HEK293T (cell line): ENCODE measurements at regions not wholly inside any gene's neighbourhood (a gene's known extent, or its start where the extent isn't known, plus 50 kb on each side); places are given as distances from the start of the nearest gene placed in this dataset.

ENCODE experiments used
- ARNT ChIP-seq: fragments of 450-650 bp; IDR thresholded peaks from 2 replicates; pipeline ENCODE4 v1.6.1; 2017; ENCODE audit warnings: mild to moderate bottlenecking
- BHLHE40 ChIP-seq: fragments of 450-650 bp; IDR thresholded peaks from 2 replicates; pipeline ENCODE4 v1.6.1; 2016; ENCODE audit warnings: mild to moderate bottlenecking, moderate library complexity, borderline replicate concordance
- ELF4 ChIP-seq: fragments of 450-650 bp; IDR thresholded peaks from 2 replicates; pipeline ENCODE4 v1.6.1; 2017; ENCODE audit warnings: antibody characterized with exemption
- FOXK2 ChIP-seq: fragments of 450-650 bp; IDR thresholded peaks from 2 replicates; pipeline ENCODE4 v1.6.1; 2016; ENCODE audit warnings: mild to moderate bottlenecking
- LEF1 ChIP-seq: fragments of 450-650 bp; IDR thresholded peaks from 2 replicates; pipeline ENCODE4 v1.6.1; 2017; ENCODE audit warnings: mild to moderate bottlenecking, borderline replicate concordance
- NFRKB ChIP-seq: fragments of 450-650 bp; IDR thresholded peaks from 2 replicates; pipeline ENCODE4 v1.6.1; 2016; ENCODE audit warnings: mild to moderate bottlenecking, moderate library complexity
- SP1 ChIP-seq: fragments of 450-650 bp; IDR thresholded peaks from 2 replicates; pipeline ENCODE4 v1.6.1; 2017
- SUZ12 ChIP-seq: fragments of 450-650 bp; IDR thresholded peaks from 2 replicates; pipeline ENCODE4 v1.6.1; 2016; ENCODE audit warnings: mild to moderate bottlenecking
- ZNF384 ChIP-seq: fragments of 450-650 bp; IDR thresholded peaks from 2 replicates; pipeline ENCODE4 v1.6.1; 2016
- TF ChIP-seq, protein P1 (sequence below): fragments of 450-650 bp; IDR thresholded peaks from 2 replicates; pipeline ENCODE4 v1.6.1; 2016

DNA sequence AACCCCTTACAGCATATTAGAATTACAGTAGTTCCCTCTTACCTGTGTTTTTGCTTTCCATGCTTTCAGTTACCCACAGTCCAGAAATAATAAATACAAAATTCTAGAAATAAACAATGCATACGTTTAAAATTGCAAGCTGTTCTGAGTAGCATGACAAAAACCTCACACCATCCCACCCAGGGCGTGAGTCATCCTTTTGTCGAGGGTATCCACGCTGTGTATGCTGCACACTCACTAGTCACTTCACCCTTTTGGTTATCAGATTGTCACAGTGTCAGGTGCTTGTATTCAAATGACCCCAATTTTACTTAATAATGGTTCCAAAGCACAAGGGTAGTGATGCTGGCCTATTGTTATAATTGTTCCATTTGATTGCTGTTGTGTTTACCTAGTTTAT is 72.5 kb upstream of the P3H2 start:
- TF ChIP-seq ZNF384 (no peak), NFRKB (no peak), FOXK2 (no peak), SUZ12 (no peak), ELF4 (no peak), BHLHE40 (no peak), LEF1 (no peak), SP1 (no peak), ARNT (no peak)
- TF ChIP-seq, protein P1, sequence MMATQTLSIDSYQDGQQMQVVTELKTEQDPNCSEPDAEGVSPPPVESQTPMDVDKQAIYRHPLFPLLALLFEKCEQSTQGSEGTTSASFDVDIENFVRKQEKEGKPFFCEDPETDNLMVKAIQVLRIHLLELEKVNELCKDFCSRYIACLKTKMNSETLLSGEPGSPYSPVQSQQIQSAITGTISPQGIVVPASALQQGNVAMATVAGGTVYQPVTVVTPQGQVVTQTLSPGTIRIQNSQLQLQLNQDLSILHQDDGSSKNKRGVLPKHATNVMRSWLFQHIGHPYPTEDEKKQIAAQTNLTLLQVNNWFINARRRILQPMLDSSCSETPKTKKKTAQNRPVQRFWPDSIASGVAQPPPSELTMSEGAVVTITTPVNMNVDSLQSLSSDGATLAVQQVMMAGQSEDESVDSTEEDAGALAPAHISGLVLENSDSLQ, result no peak
